H1 (cell line): ENCODE measurements at regions not wholly inside any gene's neighbourhood (a gene's known extent, or its start where the extent isn't known, plus 50 kb on each side); places are given as distances from the start of the nearest gene placed in this dataset.

ENCODE experiments used
- CTCF ChIA-PET: fragments of 300-600 bp; sonication (Branson Sonifier 250); formaldehyde crosslinking; loops from one replicate; lab custom pipeline; 2021; ENCODE audit not compliant: partially characterized antibody; lab: Charles Lee
- POLR2A ChIA-PET: fragments of 300-600 bp; sonication (Branson Sonifier 250); formaldehyde crosslinking; loops from one replicate; lab custom pipeline; 2021; ENCODE audit warnings: inconsistent platforms; ENCODE audit not compliant: partially characterized antibody; lab: Charles Lee
- DNase-seq, 2 experiments: peaks; one replicate each; pipeline versions ENCODE4 v3.0.0 to v3.0.0-alpha.2; 2010 to 2022; ENCODE audit warnings: low spot score in 2 of 2, low read depth in 1 of 2, mixed read lengths in 1 of 2
- FAIRE-seq: peaks from 2 replicates; lab custom pipeline; 2011; peaks lifted over from hg19 to GRCh38; lab: Jason Lieb, UNC
- H2AFZ ChIP-seq: 2 replicates; pipeline ENCODE4 v1.8.1; 2012; ENCODE audit warnings: low read length, inconsistent platforms
- H2AK5ac ChIP-seq: 2 replicates; pipeline ENCODE4 v1.6.1; 2013; ENCODE audit warnings: low read depth, low read length
- H2BK120ac ChIP-seq: replicated peaks from 2 replicates; pipeline ENCODE3; 2013; ENCODE audit warnings: low read depth, low read length, inconsistent platforms
- H2BK12ac ChIP-seq: 2 replicates; pipeline ENCODE4 v1.6.1; 2013; ENCODE audit warnings: low read depth, low read length
- H2BK15ac ChIP-seq: 2 replicates; pipeline ENCODE4 v1.6.1; 2013; ENCODE audit warnings: low read length
- H2BK20ac ChIP-seq: 2 replicates; pipeline ENCODE4 v1.6.1; 2013; ENCODE audit warnings: low read length
- H2BK5ac ChIP-seq: 2 replicates; pipeline ENCODE4 v1.6.1; 2013; ENCODE audit warnings: low read depth, low read length
- H3K14ac ChIP-seq: 2 replicates; pipeline ENCODE4 v1.6.1; 2013; ENCODE audit warnings: inconsistent platforms; ENCODE audit not compliant: insufficient read length
- H3K18ac ChIP-seq: 2 replicates; pipeline ENCODE4 v1.6.1; 2013; ENCODE audit warnings: low read length; ENCODE audit errors: extremely low read depth
- H3K23ac ChIP-seq: 2 replicates; pipeline ENCODE4 v1.6.1; 2013; ENCODE audit warnings: inconsistent platforms; ENCODE audit not compliant: insufficient read length
- H3K23me2 ChIP-seq: 2 replicates; pipeline ENCODE4 v1.6.1; 2013; ENCODE audit warnings: low read depth, low read length
- H3K27ac ChIP-seq: 2 replicates; pipeline ENCODE4 v1.6.1; 2011; ENCODE audit warnings: low read depth, low read length, inconsistent platforms
- H3K27me3 ChIP-seq, 4 experiments: replicated peaks in 1 of 4; 1 replicate in 1 of 4; 2 replicates in 3 of 4; pipeline versions ENCODE4 v1.6.1 to v1.8.1; 2011 to 2013; ENCODE audit warnings: low read length in 3 of 4, mild to moderate bottlenecking in 3 of 4, inconsistent platforms in 2 of 4, mixed read lengths in 2 of 4, moderate library complexity in 1 of 4; ENCODE audit not compliant: control insufficient read depth in 3 of 4, insufficient read depth in 3 of 4; ENCODE audit errors: extremely low read depth in 1 of 4
- H3K36me3 ChIP-seq, 4 experiments: 2 replicates each; pipeline versions ENCODE4 v1.6.1 to v1.8.1; 2011 to 2013; ENCODE audit warnings: mild to moderate bottlenecking in 4 of 4, low read length in 3 of 4, moderate library complexity in 2 of 4, control low read depth in 1 of 4, inconsistent platforms in 1 of 4; ENCODE audit not compliant: insufficient read depth in 4 of 4, control insufficient read depth in 2 of 4
- H3K4ac ChIP-seq: replicated peaks from 2 replicates; pipeline ENCODE3; 2013; ENCODE audit warnings: low read length, low read depth, mixed read lengths, inconsistent platforms; ENCODE audit not compliant: insufficient read length
- H3K4me1 ChIP-seq, 4 experiments: replicated peaks in 1 of 4; 1 replicate in 1 of 4; 2 replicates in 3 of 4; pipeline versions ENCODE4 v1.6.1 to v1.8.1; 2011 to 2013; ENCODE audit warnings: low read length in 3 of 4, inconsistent platforms in 2 of 4, mixed read lengths in 1 of 4; ENCODE audit not compliant: insufficient read depth in 4 of 4, control insufficient read depth in 3 of 4
- H3K4me2 ChIP-seq, 2 experiments: 2 replicates each; pipeline versions ENCODE4 v1.6.1 to v1.8.1; 2011 to 2013; ENCODE audit warnings: low read depth in 2 of 2, low read length in 2 of 2, control low read depth in 1 of 2, inconsistent platforms in 1 of 2, mild to moderate bottlenecking in 1 of 2; ENCODE audit not compliant: insufficient read depth in 1 of 2
- H3K4me3 ChIP-seq, 4 experiments: fragments of 200-600, 300-600 bp in 1 of 4; sonication (generic), shearing (Covaris generic), sonication (Bioruptor Twin) in 1 of 4; 2 replicates each; pipeline versions ENCODE4 v1.5.1 to v1.8.1; 2011 to 2016; ENCODE audit warnings: low read length in 4 of 4, low read depth in 3 of 4, control low read depth in 2 of 4, inconsistent platforms in 2 of 4, mild to moderate bottlenecking in 2 of 4, mixed read lengths in 1 of 4, moderate library complexity in 1 of 4; ENCODE audit not compliant: insufficient read depth in 2 of 4; ENCODE audit errors: extremely low read depth in 1 of 4
- H3K56ac ChIP-seq: replicated peaks from 2 replicates; pipeline ENCODE3; 2013; ENCODE audit warnings: low read depth, mild to moderate bottlenecking, mixed read lengths, low read length, inconsistent platforms; ENCODE audit not compliant: insufficient read length
- H3K79me1 ChIP-seq: 2 replicates; pipeline ENCODE4 v1.6.1; 2013; ENCODE audit warnings: low read depth, low read length, control low read depth
- H3K79me2 ChIP-seq, 2 experiments: 2 replicates each; pipeline versions ENCODE4 v1.6.1 to v1.8.1; 2012 to 2013; ENCODE audit warnings: low read length in 2 of 2, mild to moderate bottlenecking in 2 of 2, inconsistent platforms in 1 of 2; ENCODE audit not compliant: insufficient read depth in 2 of 2, control insufficient read depth in 1 of 2
- H3K9ac ChIP-seq, 4 experiments: replicated peaks in 1 of 4; 1 replicate in 1 of 4; 2 replicates in 3 of 4; pipeline versions ENCODE4 v1.6.1 to v1.8.1; 2011 to 2013; ENCODE audit warnings: low read depth in 3 of 4, low read length in 3 of 4, control low read depth in 2 of 4, mild to moderate bottlenecking in 2 of 4, moderate library complexity in 2 of 4, inconsistent platforms in 1 of 4; ENCODE audit errors: extremely low read depth in 1 of 4
- H3K9me3 ChIP-seq, 2 experiments: 2 replicates each; pipeline versions ENCODE4 v1.6.1 to v1.8.1; 2012 to 2013; ENCODE audit warnings: mild to moderate bottlenecking in 2 of 2, moderate library complexity in 2 of 2, control low read depth in 1 of 2, inconsistent platforms in 1 of 2, low read depth in 1 of 2, low read length in 1 of 2, mixed read lengths in 1 of 2; ENCODE audit not compliant: insufficient read depth in 2 of 2
- H4K20me1 ChIP-seq, 2 experiments: replicated peaks in 1 of 2; 2 replicates each; pipeline versions ENCODE3 to v1.8.1; 2011 to 2013; ENCODE audit warnings: inconsistent platforms in 2 of 2, low read length in 2 of 2, mild to moderate bottlenecking in 1 of 2; ENCODE audit not compliant: insufficient read depth in 2 of 2, control insufficient read depth in 1 of 2
- H4K5ac ChIP-seq: 2 replicates; pipeline ENCODE4 v1.6.1; 2013; ENCODE audit warnings: low read length, low read depth, mixed read lengths, inconsistent platforms; ENCODE audit not compliant: insufficient read length
- H4K8ac ChIP-seq: 2 replicates; pipeline ENCODE4 v1.8.0; 2013; ENCODE audit warnings: mild to moderate bottlenecking, moderate library complexity, low read length, inconsistent platforms; ENCODE audit not compliant: insufficient read depth; ENCODE audit errors: extremely low read depth
- H4K91ac ChIP-seq: replicated peaks from 2 replicates; pipeline ENCODE3; 2013; ENCODE audit warnings: low read length, mixed read lengths, inconsistent platforms; ENCODE audit not compliant: insufficient read length
- CREB1 ChIP-seq: IDR thresholded peaks from 2 replicates; pipeline ENCODE4 v1.6.1; 2012; ENCODE audit warnings: inconsistent platforms
- JUND ChIP-seq: IDR thresholded peaks from 2 replicates; pipeline ENCODE4 v1.6.1; 2011; ENCODE audit warnings: mild to moderate bottlenecking, improper control_type of control experiment, low read length
- MAFK ChIP-seq: IDR thresholded peaks from 2 replicates; pipeline ENCODE4 v1.6.1; 2012; ENCODE audit warnings: low read depth, mild to moderate bottlenecking, improper control_type of control experiment, low read length
- NANOG ChIP-seq: IDR thresholded peaks from 2 replicates; pipeline ENCODE4 v1.6.1; 2011; ENCODE audit warnings: low read length, low read depth, mild to moderate bottlenecking, inconsistent platforms; ENCODE audit not compliant: insufficient read depth, poor library complexity, severe bottlenecking
- POU5F1 ChIP-seq: IDR thresholded peaks from 2 replicates; pipeline ENCODE4 v1.6.1; 2011; ENCODE audit warnings: low read depth, mild to moderate bottlenecking, low read length, moderate library complexity
- RFX5 ChIP-seq: IDR thresholded peaks from 2 replicates; pipeline ENCODE4 v1.6.1; 2011; ENCODE audit warnings: low read depth, low read length, improper control_type of control experiment, borderline replicate concordance
- SAP30 ChIP-seq: fragments of 300-600 bp; sonication (generic); IDR thresholded peaks from 2 replicates; pipeline ENCODE4 v1.7.1; 2012; ENCODE audit warnings: low read length, moderate library complexity, mild to moderate bottlenecking, inconsistent platforms; ENCODE audit not compliant: insufficient read depth, insufficient replicate concordance
- SP1 ChIP-seq: IDR thresholded peaks from 2 replicates; pipeline ENCODE4 v1.6.1; 2011; ENCODE audit warnings: low read depth, low read length
- SP2 ChIP-seq: IDR thresholded peaks from 2 replicates; pipeline ENCODE4 v1.6.1; 2012; ENCODE audit warnings: mild to moderate bottlenecking, low read length, inconsistent platforms
- TEAD4 ChIP-seq: IDR thresholded peaks from 2 replicates; pipeline ENCODE4 v1.6.1; 2012; ENCODE audit warnings: low read depth, low read length, inconsistent platforms, mixed read lengths
- YY1 ChIP-seq: IDR thresholded peaks from 2 replicates; pipeline ENCODE4 v1.6.1; 2011; ENCODE audit warnings: low read depth, mild to moderate bottlenecking, low read length
- ZNF274 ChIP-seq: IDR thresholded peaks from 2 replicates; pipeline ENCODE4 v1.7.0; 2012; ENCODE audit warnings: low read length, borderline replicate concordance; ENCODE audit errors: extremely low read depth
- WGBS, 2 experiments: shearing (Covaris generic) in 1 of 2; methylation state at CpG; one replicate each; pipeline versions ENCODE4 v1.1.6 to v1.1.7; 2013 to 2015; ENCODE audit warnings: low lambda C conversion rate in 2 of 2, mixed read lengths in 2 of 2, inconsistent platforms in 1 of 2, low coverage in 1 of 2, missing lambda C conversion rate in 1 of 2; ENCODE audit not compliant: insufficient replicate concordance in 2 of 2, insufficient coverage in 1 of 2, insufficient read length in 1 of 2; ENCODE audit errors: extremely low coverage in 1 of 2, missing lambda C conversion rate in 1 of 2; 5-methylcytosine and 5-hydroxymethylcytosine counted together
- TF ChIP-seq, protein P1 (sequence below): IDR thresholded peaks from 2 replicates; pipeline ENCODE4 v1.6.1; 2011; ENCODE audit warnings: low read length, improper control_type of control experiment

DNA sequence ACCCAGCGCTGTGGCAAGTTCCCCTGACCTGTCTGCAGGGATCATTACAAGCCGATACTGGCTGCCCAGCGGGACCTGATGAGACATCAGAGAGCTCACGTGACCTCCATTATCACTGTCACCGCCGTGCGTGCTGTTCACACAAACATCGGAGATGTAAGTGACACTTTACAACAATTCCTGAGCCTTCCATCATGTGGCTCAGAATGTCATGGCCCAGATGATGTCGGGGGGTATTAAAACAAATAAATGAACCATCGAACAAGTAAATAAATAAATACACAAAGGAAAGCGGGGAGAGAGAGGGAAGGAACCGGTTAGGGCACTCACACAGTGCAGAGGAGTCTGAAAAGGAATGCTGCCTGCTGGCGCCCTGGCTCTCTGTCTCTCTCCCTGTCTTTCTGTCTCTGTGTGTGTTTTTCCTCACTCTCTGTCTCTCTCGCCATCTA lies 195.1 kb downstream of the BMP7 start:
- no peak overlapping the region for H3K27ac ChIP-seq
- H3K56ac ChIP-seq: no peak overlapping the region
- WGBS, 2 experiments: 2% methylated on average over 14 of the region's 14 CpGs; no CpG with 5 or more reads in 1 of the 2 experiments
- H3K9me3 ChIP-seq: no peaks in the 10 kb centered on the region
- H2AFZ ChIP-seq: peak overlapping the region; percentile 71; the same call in 1 of the 2 replicates
- no peak overlapping the region for H3K14ac ChIP-seq
- no peak overlapping the region for H4K5ac ChIP-seq
- H3K4me3 ChIP-seq: peak overlapping the region; percentile 42 to 59 (median 52); a peak in 7 of 8 replicates
- H2BK5ac ChIP-seq: no peak overlapping the region
- H3K23me2 ChIP-seq: peaks cover 3% of the 10 kb centered on the region
- no peaks in the 10 kb centered on the region for H3K36me3 ChIP-seq
- CTCF ChIA-PET: interaction anchor here (0.8 to 4.3 kb wide), 9 partner anchors 10 to 587 kb away, joined by 3 to 24 read pairs (median 8); no protein-coding TSS in a partner anchor
- H3K18ac ChIP-seq: no peak overlapping the region
- no peaks in the 10 kb centered on the region for H4K20me1 ChIP-seq
- no peak overlapping the region for H2BK15ac ChIP-seq
- DNase-seq (peak in 1 of 2 experiments; percentile 69), FAIRE-seq (no peak)
- no peak overlapping the region; the same call in 1 of the 2 replicates for H2BK12ac ChIP-seq
- H3K79me1 ChIP-seq: no peaks in the 10 kb centered on the region
- H2BK120ac ChIP-seq: no peak overlapping the region
- H4K8ac ChIP-seq: no peak overlapping the region
- no peak overlapping the region for H2AK5ac ChIP-seq
- H3K4me1 ChIP-seq: peaks cover 4 to 18% (median 9%) of the 10 kb centered on the region in 4 experiments
- peak overlapping the region; percentile 73 to 92 for H3K4me2 ChIP-seq
- H2BK20ac ChIP-seq: no peak overlapping the region
- H4K91ac ChIP-seq: no peak overlapping the region
- no peak overlapping the region for H3K4ac ChIP-seq
- POLR2A ChIA-PET: interaction anchor here (1.3 to 1.5 kb wide), 2 partner anchors 9 to 446 kb away, joined by 3 read pairs; no protein-coding TSS in a partner anchor
- no peak overlapping the region for H3K23ac ChIP-seq
- no peaks in the 10 kb centered on the region for H3K79me2 ChIP-seq
- H3K9ac ChIP-seq: peak overlapping the region in 3 of 4 experiments; percentile 26 to 61 (median 40); a peak in 4 of 7 replicates
- H3K27me3 ChIP-seq: peaks cover 4 to 27% (median 19%) of the 10 kb centered on the region in 4 experiments
- TF ChIP-seq ZNF274 (no peak), SP2 (no peak), SP1 (0 out of 2 replicates have a peak, but pooled peaks have one; percentile 33), RFX5 (no peak), YY1 (no peak), POU5F1 (no peak), NANOG (peak; percentile 82), JUND (peak; percentile 50; the same call in 1 of the 2 replicates), TEAD4 (no peak), SAP30 (peak; percentile 42), CREB1 (no peak), MAFK (no peak)
- TF ChIP-seq, protein P1, sequence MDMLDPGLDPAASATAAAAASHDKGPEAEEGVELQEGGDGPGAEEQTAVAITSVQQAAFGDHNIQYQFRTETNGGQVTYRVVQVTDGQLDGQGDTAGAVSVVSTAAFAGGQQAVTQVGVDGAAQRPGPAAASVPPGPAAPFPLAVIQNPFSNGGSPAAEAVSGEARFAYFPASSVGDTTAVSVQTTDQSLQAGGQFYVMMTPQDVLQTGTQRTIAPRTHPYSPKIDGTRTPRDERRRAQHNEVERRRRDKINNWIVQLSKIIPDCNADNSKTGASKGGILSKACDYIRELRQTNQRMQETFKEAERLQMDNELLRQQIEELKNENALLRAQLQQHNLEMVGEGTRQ: peak; percentile 84
